Inflammatory macrophage treated with lipopolysaccharide for 1 hour (primary cell): ENCODE measurements at regions not wholly inside any gene's neighbourhood (a gene's known extent, or its start where the extent isn't known, plus 50 kb on each side); places are given as distances from the start of the nearest gene placed in this dataset.
"Not testable (repeated sequence)": the region's sequence is repeated elsewhere in the genome, so short reads cannot be mapped to it uniquely, and the experiment has no call there.

Source experiments
- DNase-seq, 2 donors: peaks; one replicate each; pipeline ENCODE4 v3.0.0-alpha.2; 2020 to 2022

DNA sequence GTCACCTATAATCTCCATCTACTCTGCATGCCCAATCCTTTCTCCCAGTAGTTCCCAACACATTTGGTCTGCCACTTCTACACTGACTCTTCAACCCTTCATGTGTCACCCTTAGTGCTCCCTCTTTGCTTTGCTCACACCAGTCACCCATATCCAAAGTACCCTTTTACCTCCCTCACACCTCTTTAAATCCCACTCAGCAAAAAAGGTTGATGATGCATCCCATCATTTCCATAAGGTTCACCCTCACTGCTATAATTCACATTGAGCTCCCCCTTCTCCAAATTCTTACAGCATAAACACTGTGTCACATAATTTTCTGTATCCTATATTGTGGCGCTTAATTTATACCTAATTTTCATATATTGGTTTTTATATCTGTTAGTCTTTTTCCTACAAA is 83.8 kb upstream of the ATP1B1 start:
- DNase-seq: no peak

DNA sequence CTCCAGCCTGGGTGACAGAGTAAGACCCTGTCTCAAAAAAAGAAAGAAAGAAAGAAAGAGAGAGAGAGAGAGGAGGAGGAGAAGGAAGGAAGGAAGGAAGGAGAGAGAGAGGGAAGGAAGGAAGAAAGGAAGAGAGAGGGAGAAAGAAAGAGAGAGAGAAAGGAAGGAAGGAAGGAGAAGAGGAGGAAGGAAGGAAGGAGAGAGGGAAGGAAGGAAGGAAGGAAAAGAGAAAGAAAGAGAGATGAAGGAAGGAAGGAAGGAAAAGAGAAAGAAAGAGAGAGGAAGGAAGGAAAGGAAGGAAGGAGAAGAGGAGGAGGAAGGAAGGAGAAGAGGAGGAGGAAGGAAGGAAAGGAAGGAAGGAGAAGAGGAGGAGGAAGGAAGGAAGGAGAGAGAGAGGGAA is 82.2 kb upstream of the ATP1B1 start:
- no peak for DNase-seq

DNA sequence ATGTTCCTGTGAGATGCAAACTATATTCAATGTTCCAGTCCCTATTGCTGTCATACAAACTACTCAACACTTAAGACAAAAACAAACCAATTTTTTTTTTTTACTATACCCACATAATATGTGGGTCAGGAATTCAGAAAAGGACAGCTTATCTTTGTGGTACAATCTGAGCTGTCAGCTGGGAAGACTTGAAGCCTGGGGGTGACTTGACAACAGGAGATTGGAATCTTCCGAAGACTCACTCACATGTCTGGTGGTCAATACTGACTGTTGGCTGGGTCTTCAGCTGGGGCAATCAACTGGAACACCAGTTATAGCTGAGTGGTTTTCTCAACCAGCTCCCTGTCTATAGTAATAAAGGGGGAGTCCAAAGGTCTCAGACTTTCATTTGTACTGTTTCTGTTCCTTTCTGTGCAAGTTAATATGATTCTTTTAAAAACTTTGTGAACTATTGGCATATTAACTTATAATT is 81.7 kb upstream of the ATP1B1 start:
- no peak for DNase-seq

DNA sequence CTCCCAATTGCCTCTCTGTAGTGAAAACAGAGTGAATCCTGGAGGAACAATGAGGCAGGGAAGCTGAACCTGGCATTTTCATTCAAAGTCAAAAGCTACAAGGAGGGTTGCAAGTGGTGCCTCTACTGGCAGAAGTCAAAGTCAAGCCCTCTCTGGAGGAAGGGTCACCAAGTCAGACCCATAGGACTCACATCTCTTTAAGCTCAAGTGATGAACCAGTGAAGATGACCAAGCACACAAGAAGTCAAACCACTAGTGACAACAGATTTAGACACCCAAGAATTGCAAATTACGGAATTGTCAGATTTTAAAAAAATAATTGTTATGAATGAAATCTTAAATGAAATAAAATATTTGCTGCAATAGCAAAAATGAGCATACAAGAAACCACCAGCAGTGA is 81.1 kb upstream of the ATP1B1 start:
- no peak for DNase-seq

DNA sequence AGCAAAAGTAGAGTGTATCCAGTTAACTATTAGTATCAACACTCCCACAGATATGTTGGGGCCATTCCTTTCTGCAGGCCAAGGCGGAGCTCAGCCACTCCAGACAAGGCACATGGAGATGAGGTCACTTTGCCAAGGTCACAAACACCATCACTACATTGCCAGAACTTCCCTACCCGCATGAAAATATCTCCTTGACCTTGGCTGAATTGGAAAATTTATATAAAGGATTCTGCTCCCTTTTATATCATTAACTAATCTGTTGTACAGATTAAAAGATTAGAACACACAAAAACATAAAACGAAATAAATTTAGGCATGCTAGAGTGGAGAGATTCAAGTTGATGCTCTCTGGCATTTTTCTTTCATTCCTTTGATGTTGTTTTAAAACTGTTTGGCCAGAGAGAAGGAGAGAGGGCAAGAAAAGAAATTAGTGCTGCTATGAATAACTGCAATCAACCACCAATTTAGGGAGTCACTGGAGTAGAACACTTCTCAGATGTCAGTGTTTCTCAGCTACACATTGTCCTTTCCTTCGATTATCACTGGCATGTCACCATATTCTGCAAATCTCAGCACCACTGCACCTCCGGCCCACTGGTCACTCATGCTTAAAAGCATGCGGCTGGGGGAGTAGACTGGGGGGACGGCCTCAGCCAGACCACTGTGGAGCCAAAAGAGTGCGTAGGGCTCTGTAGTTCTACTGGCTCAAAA is 78.7 kb upstream of the ATP1B1 start:
- no peak for DNase-seq

DNA sequence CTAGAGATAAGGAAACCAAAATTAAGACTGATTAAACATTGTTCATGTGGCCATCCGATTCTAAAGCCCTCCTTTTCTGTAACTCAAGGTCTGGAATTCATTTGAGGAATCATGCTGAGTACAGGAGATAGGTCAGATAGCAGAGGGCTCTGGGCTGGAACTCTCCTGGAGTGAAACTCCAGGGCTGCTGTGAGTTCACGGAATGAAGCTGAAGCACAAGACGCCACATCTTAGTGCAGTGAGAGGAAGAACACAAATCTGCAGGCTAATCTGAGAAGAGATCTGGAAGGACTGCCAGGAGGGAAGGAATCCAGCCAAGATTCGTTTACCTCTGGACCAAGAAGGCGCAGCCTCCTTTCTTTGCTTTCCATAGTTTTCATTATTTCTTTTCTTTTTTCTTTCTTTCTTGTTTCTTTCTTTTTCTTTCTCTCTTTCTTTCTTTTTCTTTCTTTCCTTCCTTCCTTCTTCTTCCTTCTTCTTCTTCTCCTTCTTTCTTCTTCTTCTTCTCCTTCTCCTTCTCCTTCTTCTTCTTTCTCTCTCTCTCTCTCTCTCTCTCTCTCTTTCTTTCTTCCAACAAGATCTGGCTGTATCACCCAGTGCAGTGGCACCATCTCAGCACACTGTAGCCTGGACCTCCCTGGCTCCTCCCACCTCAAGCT is 74.8 kb upstream of the ATP1B1 start:
- DNase-seq: no peak

DNA sequence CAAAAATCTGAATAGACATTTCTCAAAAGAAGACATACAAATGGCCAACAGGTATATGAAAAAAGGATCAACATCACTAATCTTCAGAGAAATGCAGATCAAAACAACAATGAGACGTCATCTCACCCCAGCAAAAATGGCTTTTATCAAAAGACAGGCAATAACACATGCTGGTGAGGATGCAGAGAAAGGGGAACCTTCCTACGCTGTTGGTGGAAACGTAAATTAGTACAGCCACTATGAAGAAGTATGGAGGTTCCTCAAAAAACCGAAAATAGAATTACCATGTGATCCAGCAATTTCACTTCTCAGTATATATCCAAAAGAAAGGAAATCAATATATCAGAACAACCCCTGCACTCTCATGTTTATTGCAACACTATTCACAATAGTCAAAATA is 65.1 kb upstream of the ATP1B1 start:
- DNase-seq: peak; percentile 82 to 90

DNA sequence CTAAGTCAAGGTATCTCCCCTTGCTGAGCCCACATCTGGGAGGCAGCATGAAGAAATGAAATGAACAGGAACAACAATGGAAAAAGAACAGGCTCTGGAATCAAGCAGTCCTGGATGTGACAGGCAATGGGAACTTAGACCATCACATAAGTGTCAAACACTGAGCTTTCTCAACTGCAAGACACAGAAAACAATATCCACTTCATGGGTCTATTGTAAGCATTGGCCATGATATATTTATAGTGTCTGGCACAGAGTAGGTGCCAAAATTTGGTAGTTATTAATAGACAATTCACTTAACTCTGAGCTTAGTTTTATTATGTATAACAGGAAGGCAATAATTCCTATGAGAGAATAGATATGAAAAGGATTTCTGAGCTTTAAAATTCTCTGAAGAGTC is 64.1 kb upstream of the ATP1B1 start:
- DNase-seq: no peak

DNA sequence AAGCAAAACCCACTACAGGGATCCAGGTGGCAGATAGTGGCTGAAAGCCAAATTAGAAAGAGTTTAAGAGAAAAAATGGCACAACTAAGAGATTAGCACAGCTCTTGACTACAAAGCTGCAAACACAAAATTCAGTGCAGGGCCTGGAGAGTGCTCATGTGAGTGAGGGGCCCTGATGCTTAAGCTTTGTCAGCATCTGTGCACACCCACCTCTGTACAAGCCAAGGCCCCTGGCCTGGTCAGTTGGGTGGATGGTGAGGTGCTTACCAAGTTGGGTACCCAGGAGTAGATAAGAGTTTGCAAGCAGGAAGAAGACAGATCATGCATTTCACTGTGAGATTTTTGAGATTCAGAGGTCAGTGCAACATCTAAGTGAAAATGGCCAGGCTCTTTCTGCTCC is 62.7 kb upstream of the ATP1B1 start:
- no peak for DNase-seq

DNA sequence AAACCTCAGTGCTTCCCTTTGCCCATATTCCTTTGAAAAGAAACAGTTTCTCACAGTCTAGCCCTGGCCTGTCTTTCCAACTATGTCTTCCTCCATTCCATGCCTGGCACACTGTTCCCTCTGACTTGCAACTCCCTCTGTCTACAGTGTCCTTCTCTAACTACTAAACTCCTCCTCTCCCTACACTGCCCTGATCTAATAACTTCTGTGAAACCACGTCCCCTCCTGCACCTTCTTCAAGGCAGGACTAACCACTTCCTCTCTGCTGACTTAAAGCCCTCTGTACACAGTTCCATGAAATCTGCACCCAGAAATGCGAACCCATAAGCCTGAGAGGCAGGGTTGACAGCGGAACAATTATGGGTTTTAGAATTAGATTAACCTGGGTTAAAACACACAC is 62.2 kb upstream of the ATP1B1 start:
- DNase-seq: peak; percentile 62 to 83

DNA sequence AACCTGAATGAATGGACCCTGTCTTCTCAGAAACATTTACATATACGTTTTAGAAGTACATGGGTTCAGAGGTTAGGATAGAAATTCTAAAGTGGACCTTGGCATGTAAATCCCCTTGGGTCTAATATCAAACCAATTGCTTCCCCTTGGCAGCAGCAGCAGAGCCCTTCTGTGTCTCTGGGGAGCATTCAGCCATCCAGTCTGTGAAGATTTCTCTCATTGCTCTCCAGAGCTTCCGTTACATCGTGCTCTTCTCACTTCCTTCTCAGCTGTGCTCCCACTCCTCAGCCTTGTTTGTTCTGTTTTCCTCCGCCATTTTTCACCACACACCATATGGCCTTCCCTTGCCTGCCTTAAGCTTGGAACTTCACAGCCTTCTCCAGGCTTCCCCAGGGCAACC is 61.5 kb upstream of the ATP1B1 start:
- no peak for DNase-seq

DNA sequence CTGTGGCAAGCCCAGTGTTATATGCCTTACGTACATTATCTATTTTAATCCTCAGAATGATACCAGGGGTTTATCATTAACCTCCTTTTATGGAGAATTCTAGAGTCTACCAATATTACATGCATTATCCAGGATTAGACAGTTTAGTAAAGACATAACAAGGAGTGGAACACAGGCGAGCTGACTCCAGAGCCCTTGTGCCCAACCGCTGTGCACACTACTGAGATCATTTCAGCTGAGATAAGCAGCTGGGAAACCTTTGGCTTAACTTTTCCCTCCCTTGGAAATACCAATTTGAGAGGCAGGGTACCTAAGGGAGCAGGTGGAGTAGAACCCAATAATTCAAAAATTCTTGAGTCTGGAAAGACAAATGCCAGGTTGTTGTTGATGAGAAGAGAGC is 59.8 kb upstream of the ATP1B1 start:
- no peak for DNase-seq

DNA sequence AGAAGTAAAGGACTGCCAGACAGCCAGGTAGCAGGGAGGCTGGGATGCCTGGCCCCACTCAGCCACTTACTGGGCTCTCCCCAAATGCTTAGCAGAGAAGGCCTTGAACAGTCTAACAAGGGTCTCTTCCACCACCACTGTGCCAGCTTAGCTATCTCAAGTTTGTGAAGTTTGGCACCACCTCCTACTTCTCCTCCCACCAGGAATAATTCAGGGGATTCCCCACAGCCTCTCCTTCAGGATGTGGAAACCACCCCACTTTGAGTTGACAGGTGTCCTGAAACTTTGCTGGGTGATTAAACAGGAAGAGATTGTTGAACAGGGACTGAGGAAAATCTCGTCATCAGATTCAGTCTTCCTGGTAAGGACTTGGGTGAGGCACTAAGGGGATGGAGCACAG is 59.4 kb upstream of the ATP1B1 start:
- peak; percentile 30 to 66 for DNase-seq

DNA sequence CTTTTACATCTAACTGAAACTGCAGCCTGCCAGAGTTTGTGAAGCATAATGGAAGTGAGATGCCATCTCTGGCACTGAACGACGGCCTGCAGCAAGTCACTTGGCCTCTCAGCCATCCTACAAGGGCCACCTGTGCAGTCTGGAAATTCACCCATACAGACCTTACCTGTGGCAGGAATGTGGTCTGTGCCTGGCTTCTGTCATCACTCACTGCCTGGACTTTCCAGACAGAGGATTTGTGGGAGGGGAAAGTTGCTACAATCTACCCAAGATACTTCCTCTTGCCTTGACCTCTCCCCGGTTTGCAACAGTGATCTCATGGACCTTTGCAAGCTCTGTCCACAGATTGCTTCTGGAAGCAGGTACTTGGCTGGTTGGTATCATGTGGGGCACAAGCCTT is 58.4 kb upstream of the ATP1B1 start:
- DNase-seq: peak; percentile 87 to 96

DNA sequence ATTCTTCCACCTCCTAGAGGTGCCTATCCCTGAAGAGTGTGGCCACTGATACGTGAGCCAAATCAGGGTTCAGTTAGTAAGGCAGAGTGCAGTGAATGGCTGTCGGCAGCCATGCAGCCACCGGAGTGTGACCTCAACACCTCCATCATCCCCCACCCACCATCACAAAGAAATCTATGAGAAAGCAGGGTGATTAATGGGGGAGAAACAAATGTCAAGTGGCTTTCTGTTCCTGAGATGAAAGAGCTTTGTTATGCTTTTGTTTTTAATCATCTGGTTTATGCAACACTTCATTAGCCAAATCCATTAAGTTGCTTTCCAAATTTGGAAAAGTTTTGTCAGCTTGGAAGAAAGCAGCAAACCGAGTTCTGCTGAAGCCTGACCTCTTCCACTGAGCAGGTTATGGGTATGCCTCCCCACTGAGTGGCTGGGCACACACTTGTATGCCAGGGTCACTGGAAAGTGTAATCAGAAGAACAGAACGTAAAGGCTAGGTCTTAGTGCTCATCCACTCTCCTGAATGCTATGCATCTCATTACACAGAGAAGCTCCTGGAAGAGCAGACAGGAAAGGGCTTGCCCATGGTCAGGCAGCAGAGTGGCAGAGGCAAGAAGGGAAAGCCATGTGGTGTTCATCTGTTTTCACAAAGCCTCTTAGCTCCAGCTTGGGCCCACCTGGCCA is 57.1 kb upstream of the ATP1B1 start:
- peak in 1 of 2 donors; percentile 52 for DNase-seq

DNA sequence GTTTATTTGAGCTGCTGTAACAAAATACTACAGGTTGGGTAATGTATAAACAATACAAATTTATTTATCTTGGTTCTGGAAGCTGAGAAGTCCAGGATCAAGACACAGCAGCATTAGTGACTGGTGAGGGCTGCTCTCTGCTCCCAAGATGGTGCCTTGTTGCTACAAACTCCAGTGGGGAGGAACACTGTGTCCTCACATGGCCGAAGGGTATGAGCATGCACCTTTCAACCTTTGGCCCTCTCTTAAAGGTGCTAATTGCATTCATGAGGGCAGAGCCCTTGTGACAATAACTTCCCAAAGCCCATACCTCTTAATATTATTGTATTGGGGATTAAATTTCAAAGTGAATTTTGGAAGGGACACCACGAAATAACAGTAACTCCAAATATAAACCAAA is 55.3 kb upstream of the ATP1B1 start:
- no peak for DNase-seq

DNA sequence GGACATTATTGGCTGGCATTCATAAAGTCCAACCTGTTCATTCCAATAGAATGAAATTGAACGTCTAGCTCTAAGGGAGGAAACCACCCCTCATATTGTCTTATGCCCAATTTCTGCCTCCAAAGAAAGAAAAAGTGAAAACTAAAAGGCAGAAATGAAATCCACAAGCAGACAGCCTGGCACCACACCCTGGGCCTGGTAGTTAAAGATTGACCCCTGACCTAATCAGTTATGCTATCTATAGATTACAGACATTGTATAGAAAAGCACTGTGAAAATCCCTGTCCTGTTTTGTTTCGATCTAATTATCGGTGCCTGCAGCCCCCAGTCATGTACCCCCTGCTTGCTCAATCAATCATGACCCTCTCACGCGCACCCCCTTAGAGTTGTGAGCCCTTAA is 54.3 kb upstream of the ATP1B1 start:
- not testable (repeated sequence) for DNase-seq

DNA sequence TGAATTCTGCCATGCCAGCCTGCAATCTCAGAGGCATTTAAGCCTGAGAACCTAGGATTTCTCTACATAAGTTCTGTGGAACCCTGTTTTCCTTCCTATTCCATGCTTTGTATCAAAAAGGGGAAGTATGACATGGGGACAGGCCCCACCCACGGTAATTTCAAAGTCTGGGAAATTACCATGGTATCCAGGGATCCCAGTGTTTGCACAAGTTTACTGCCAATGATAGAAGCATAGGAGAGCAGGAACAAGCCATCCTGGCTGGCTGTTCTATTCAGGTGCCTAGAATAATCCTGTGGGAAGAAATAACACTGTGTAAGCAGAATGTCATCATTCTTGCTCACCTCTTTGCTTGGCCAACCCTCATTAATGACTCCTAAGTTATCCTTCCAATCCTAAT is 53.8 kb upstream of the ATP1B1 start:
- DNase-seq: peak; percentile 94 to 96

DNA sequence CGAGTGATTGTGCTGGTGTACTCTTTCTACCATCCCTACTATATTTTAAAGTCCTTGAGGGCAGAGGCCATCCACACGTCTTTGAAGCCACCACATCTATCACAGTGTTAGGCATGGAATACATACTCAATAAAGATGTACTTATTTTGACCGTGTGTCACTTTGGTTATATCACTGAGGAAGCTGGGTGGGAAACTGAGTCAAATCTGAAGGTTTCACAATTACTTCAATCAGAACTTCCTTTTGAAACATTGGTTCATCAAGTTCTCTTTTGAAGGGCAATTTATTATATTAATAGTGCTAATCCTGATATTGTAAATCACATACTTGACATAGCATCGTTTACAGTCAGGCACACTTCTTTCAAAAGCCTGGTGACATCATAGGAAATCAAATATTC is 53.3 kb upstream of the ATP1B1 start:
- DNase-seq: no peak
